HG02623 (cell line): ENCODE measurements at regions not wholly inside any gene's neighbourhood (a gene's known extent, or its start where the extent isn't known, plus 50 kb on each side); places are given as distances from the start of the nearest gene placed in this dataset.

Source experiments
- ATAC-seq: cut with Tn5 transposase; IDR thresholded peaks from one replicate; pipeline ENCODE4 v1.9.1; 2021; ENCODE audit warnings: moderate library complexity; ENCODE audit not compliant: unreplicated experiment

DNA sequence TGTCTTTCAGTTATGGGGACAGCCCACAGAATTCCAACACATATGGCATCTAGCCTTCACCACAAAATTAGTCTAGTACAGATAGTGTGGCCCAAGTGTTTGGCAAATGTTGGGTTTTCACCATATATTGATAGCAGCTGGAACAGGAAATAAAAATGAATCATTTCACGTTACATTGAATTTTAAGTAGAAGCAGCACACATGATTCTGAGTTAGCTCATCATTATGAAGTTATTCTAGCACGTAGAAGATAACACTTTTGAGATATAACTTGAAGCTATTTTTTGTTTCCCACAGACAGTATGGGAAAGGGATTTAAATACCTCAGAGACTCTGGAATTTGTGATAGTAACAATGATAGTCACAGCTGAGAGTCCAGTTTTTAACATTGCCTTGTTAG, 118.7 kb downstream of the FAT4 start:
- no peak for ATAC-seq

DNA sequence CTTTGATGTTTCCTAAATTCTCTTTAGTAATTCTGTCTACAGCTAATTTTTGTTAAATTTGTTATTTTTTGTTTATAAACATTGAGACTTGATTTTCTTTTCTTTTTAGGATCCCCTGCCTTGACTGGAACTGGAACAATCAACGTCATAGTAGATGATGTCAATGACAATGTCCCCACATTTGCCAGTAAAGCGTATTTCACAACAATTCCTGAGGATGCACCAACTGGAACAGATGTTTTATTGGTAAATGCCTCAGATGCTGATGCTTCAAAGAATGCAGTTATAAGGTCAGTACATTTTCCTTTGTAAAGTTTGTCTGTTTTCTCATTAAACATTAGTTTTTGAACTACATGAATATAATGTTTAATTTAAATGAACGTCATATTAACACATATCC, 119.4 kb downstream of the FAT4 start:
- no peak for ATAC-seq

DNA sequence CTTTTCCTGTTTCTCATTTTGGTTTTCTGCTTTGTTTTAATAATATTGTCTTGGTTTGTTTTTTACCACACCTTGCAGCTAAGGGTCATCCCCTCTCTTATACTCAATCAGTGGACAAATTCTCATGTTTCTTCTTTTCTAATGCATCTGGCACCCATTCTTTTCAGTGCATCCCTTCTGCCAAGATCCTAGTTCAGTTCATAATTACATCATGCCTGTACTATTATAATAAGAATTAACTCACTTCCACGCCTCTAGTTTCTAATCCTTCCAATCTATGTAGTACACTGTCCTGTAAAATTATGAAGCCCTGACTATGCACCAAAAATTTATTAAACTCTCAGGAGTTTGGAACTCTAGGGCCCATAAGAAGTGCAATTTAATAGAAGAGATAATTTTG, 126.1 kb downstream of the FAT4 start:
- ATAC-seq = no peak

DNA sequence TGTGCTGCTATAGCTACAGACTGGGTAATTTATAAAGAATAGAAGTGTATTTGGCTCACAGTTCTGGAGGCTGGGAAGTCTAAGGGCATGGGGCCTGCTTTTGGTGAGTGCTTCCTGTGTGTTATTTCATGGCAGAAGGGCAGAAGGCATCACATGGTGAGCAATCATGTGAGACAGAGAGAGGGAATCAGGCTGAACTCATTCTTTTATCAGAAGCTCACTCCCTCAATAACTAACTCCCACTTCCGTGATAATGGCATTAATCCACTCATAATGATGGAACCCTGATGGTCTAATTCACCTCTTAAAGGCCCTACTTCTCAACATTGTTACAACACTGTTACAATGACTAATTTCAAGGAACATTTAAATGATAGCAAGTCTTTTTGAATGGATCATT, 129.4 kb downstream of the FAT4 start:
- no peak for ATAC-seq

DNA sequence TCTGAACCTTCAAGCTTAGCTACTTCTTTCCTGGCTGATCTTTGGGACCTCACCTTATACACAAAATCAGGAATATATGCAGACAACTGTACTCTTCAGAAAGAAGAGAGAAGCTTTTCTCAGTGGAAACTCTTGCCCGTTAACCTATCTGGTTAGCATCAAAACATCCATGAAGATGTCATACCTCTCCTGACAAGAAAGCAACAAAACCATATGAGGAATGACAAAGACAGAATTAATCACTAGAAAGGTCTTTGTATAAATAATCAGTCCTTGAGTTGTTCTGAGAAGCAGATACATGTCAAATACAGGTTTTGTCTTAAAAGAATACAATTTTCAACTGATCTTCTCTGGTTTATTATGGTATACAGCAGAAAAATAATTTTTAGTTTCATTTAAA, 130.8 kb downstream of the FAT4 start:
- ATAC-seq = no peak

DNA sequence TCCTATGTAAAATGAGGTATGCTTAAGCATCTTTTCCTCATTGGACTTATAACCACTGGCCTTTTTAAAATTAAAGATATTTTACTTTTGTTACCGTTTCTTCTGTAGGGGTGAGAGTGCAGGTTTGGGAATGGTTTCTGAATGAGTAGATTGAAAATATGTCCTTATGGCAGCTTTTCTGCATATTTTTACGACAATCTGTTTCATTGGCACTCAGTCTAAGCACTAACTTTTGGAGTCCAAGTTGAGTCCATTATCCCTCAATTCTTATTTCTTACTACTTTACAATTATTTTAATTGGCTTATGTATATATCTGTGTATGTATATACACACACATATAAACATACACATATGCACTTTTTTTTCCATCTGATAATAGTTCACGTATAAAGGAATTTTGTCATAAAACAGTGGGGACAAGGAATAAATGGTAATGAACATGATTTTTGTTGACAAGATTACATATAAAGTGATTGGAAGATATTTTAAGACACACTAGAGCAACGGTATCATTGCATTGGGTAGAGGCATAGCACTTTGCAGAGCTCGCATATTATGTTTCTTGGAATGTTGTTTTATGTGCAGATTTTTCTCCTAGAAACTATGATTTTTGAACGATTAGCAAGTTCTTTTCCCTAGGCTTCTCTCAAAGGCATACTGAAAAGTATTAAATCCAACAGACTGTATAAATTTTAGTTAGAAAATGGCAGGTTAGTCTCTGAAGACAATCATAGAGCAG, 133.0 kb downstream of the FAT4 start:
- no peak for ATAC-seq

DNA sequence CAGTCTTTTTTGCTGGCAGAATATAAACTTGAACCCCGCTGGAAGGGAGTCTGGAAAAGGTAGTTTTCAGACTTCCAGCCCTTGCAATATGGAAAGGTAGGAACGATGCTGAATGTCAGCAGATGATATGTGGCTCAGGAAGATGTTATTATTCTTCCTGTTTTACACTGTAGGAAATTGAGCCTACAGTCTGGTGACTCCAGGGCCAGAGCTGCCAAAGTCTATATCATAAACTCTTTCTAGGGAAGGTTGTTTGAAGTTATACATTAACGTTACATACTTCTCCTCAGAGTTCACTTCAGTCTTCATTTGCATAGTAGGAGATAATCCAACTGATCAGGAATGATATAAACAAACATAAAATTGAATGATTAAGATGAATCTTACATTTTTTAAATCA, 141.3 kb downstream of the FAT4 start:
- ATAC-seq = no peak

DNA sequence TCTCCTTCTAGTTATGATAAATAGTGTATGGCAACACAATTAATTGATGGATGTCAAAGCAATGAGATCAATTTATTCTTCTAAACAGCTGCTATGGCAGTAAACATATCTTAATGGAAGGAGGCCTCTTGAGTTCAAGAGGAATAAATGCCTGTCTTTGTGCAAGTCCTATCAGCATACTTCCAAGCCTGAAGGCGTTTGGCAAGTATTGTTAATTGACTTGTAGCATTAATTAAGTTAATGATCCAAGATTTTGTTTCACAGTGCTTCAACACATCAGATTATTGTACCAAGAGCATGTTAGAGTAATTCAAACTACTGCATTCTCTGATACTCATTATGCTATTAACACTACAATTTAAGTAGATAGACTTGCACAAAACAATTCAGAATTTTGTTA, 144.8 kb downstream of the FAT4 start:
- ATAC-seq = no peak

DNA sequence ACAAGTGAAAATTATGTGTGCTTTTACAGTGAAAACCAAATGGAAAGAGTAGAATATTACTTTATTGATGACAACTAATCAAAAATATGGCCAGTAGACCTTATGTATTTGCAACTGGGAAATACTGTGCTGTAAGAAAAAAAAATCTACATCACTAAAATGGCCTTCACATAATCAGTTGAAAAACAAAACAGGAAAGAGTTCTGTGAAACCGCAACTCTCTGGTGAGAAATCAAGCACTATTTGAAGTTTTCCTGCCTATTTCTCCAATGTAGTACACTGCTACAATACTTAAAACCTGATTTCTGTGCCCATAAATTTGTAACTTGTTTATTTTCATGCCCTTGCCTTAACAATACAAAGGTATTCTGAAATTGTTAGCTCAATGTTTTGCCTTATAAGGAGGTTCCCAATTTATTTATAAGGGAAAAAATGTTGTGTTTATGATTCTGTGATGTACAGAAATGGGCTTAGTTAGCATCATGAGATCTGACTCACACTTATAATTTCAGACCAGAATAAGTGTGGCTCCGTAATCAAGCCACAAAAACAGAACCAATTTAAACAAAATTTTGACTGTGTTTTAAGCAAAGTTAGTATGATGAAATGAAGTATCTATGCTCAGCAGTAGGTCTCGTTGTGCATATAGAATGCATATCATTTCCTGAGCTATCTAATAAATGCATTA, 147.1 kb downstream of the FAT4 start:
- ATAC-seq = no peak

DNA sequence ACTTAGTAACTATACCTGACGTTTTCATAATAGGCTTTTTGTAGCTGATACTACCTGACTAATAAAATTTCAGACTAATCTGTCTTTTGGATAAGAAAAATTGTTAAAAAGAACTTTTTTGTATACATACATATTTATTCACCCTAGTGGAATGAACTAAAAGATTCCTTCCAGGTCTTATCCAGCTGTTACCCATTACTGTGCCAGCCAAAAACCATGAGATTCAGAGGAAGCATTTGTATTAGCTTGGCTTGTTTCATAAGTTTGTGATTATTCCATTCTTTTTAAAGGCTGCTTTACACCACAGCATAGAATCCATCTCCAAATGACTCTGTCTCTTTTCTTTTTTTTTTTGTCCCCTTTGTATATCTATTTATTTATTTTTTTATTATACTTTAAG, 149.4 kb downstream of the FAT4 start:
- ATAC-seq = no peak

DNA sequence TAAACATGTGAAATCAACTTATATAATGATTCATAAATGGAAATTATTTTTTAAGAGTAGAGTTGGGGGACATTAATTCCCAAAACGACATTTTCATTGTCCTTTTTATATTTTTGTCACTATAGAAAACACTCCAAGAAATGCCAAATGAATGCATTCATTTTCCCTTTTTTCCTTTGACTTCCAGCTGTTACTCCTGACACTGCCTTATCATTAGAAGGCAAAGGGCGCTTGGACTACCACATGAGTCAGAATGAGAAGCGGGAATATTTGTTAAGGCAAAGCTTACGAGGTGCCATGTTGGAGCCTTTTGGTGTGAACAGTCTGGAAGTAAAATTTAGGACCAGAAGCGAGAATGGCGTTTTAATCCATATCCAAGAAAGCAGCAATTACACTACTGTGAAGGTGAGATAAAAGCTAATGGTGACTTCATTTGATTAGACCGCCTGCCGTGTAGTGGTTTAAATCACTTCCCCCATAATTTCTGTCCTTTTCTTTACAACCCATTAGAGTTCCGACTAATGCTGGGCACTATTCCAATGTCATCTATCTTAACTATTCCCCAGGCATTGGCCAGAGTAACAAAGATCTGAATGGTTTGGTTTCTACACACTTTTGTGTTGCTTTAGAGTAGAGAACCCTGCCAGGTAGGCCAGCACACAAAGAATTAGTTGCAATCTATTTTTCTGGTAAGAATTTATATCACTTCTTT, 166.7 kb downstream of the FAT4 start:
- no peak for ATAC-seq

DNA sequence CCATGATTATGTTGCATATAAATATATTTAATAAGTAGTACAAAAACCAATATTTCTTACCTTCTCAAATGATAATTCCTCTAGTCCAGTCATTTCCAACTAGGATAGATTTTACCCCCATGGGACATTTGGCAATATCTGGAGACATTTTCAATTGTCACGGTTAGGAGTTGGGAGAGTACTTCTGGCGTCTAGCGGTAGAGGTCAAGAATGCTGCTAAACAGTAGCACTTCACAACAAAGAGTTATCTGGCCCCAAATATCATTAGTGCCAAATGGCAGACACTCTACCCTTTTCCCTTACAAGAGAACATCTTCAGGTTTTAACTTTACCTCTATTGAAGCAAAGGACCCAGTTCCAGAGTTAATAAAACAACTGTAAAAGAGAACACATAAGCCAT, 168.1 kb downstream of the FAT4 start:
- ATAC-seq = no peak

DNA sequence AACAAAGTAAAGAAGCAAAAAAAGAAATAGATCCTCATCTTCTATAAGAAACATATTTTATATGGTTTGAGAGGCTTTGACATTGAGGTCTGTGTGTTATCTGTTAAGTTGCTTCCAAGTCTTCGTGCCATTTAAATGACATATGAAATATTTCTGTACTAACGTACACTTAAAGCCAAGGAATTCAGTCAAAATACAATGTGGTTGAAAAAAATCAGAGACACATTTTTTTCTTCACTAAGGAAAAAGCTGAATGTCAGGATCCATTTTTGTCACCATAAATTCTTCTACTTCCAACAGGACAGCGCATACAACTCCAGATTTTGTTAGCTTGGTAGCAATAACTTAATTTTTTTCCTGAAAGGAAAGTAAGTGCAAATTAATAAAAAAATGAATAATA, 168.5 kb downstream of the FAT4 start:
- no peak for ATAC-seq

DNA sequence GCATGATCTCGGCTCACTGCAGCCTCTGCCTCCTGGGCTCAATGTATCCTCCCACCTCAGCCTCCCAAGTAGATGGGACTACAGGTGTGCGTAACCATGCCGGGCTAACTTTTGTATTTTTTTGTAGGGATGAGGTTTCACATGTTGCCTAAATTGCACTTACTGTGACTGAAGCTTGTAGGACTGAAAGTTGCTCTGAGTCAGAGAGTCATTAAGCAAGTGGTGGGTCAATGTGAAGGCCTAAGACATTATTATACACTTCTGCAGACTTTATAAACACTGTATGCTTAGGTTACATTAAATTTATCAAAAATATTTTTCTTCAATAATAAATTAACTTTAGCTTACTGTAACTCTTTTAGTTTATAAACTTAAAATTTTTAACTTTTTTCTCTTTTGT, 170.2 kb downstream of the FAT4 start:
- ATAC-seq = no peak

DNA sequence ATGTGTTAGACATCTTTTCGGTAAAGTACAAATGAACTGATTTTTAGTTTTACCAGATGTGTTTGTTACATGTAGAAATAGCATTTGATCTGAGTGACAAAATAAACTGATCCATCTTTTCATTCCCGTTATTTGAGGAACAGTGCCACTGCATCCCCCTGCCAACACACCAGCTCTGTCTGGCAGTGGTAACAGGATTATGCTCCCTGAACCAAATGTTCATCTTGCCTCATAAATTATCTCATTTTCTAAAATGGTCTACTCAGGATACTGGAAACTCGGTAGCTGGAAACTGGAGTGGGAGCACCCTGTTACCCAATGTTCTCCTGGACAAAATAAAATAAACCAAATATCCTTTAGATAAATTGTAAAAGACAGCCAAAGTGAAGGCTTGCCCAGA, 171.6 kb downstream of the FAT4 start:
- ATAC-seq = no peak

DNA sequence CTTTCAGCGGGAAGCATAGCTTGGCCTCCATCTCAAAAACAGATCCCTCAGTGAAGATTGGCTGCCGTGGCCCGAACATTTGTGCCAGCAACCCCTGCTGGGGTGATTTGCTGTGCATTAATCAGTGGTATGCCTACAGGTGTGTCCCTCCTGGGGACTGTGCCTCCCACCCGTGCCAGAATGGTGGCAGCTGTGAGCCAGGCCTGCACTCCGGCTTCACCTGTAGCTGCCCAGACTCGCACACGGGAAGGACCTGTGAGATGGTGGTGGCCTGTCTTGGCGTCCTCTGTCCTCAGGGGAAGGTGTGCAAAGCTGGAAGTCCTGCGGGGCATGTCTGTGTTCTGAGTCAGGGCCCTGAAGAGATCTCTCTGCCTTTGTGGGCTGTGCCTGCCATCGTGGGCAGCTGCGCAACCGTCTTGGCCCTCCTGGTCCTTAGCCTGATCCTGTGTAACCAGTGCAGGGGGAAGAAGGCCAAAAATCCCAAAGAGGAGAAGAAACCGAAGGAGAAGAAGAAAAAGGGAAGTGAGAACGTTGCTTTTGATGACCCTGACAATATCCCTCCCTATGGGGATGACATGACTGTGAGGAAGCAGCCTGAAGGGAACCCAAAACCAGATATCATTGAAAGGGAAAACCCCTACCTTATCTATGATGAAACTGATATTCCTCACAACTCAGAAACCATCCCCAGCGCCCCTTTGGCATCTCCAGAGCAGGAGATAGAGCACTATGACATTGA, 175.4 kb downstream of the FAT4 start:
- ATAC-seq = no peak

DNA sequence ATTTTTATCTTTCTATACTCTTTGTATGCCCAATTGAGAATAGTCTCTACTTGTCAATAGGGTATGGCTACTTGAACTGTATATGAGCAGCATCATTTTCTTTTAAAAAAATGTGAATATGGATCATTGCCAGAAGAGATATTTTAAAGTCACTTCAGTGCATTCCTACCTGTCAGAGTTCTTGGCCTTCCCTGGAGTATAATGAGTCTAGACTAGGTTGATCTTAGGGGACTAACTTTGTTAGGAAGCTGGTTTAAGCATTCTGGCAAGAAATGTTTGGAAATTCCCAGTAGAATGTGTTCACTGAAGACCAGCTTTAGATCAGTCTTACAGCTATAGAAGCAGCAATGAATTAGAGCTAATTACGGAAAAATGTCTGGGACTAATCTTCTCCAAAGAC, 178.2 kb downstream of the FAT4 start:
- ATAC-seq = no peak

DNA sequence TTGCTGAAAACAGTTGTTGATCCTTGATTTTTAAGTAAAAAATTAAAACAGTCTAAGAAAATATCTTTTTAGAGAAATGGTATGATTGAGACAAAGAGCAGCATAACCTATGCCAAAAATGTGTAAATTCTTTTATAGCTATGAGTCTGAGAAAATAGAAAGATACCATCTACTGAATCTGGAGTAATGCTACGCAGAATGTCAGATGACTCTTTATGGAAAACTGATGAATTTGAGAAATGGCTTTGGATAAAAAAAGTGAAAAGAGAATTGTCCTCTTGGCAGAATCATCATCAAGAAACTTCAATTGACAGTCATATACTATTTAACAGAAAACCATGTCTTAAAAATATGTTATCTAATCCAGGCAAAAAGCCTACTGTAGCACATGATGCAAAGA, 183.1 kb downstream of the FAT4 start:
- ATAC-seq = no peak

DNA sequence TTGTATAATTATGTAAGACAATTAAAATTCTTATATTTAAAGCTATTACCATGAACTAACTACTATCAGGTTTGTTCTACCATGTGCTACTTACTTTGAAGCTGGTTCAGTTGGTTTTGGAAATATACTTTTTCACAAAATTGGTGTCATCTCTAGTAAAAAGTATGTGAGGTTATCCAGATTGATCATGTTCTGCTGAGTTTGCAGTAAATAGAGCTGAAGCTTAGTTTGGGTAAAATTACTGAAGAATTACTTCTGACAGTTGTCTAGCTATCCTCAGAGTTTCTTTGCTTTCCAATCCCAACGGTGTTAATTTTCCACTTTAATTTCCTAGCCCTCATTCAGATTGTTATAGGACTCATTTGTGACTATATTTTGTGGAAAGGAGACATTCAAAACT, 184.2 kb downstream of the FAT4 start:
- no peak for ATAC-seq

DNA sequence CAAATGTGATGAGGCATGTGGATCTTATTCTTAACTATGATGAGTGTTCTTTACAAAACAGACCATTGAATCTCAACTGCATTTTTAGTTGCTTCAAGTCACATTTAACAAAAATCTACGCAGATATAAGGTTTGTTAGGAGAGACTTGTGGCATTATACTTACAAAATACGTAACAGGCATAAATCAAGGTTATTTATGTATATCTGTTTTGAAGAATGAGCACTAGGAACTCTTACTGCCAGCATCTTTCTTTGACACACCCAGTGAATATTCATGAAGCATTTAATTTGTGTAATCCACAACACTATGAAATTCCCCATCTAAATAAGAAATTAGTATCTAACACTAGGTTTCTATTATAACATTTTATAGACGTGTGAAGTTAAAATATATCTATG, 186.3 kb downstream of the FAT4 start:
- no peak for ATAC-seq

DNA sequence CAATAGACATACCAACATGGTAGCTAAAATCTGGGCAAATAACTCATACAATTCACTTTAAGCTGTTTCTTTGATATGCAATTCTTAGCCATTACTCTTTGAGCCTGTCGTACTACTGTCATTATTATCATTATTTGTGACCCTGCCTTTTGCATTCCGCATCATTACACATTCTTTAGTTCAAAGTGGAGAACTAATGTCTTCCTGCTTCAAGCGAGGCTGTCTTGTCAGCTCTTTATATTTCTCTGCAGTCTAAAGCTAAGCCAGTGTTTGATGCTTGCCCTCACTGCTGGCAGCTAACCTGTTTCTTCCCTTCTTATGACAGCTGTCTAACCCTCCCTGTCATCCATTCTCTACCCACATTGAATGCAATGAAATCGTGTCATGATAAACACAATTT, 186.8 kb downstream of the FAT4 start:
- ATAC-seq = no peak

DNA sequence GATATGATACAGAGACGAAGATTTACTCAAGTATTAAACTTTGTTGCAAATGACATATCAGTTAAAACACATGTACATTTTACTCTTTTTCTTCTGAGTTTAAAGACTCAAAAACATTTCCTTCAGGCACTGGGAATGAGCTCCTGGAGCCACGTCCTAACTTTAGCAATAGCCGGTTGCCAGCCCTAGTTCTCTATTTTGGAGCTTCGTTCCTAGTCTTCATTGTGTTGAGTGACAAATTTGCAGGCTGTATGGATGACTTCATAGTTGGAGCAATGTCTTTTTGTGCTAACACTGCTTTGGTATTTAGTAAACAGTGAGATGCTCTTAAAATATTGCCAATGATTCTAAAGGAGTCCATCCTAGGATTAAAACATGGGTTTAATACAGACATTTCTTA, 190.9 kb downstream of the FAT4 start:
- ATAC-seq = no peak
